ENCODE measurements at regions not wholly inside any gene's neighbourhood (a gene's known extent, or its start where the extent isn't known, plus 50 kb on each side); places are given as distances from the start of the nearest gene placed in this dataset.
"Not testable (repeated sequence)": the region's sequence is repeated elsewhere in the genome, so short reads cannot be mapped to it uniquely, and the experiment has no call there.

GRCh38 chr3:192026661-192027060 lies 565.7 kb downstream of the PYDC2 start:
- in situ Hi-C loops (cut with HindIII; ENCODE audit: low pct_unique_long_range_greater_than_20kb, low sequenced_read_pairs) = no loop called here

GRCh38 chr3:192031941-192032340 lies 571.0 kb downstream of the PYDC2 start:
- no peak for DNase-seq (ENCODE audit: low read depth, low spot score)
- in situ Hi-C loops (cut with HindIII; ENCODE audit: low pct_unique_long_range_greater_than_20kb, low sequenced_read_pairs) = no loop called here

More at GRCh38 chr3:192026661-192027060, 565.7 kb downstream of the PYDC2 start:
- DNase-seq (ENCODE audit: low read depth, low spot score) = no peak

GRCh38 chr3:192033246-192033645 lies 572.3 kb downstream of the PYDC2 start:
- in situ Hi-C loops (cut with HindIII; ENCODE audit: low pct_unique_long_range_greater_than_20kb, low sequenced_read_pairs) = no loop called here
- DNase-seq (ENCODE audit: low read depth, low spot score) = no peak

GRCh38 chr3:192038726-192039125 lies 577.8 kb downstream of the PYDC2 start:
- in situ Hi-C loops (cut with HindIII; ENCODE audit: low pct_unique_long_range_greater_than_20kb, low sequenced_read_pairs) = no loop called here
- no peak for DNase-seq (ENCODE audit: low read depth, low spot score)

GRCh38 chr3:192039593-192039992 lies 578.6 kb downstream of the PYDC2 start:
- no peak for DNase-seq (ENCODE audit: low read depth, low spot score)
- in situ Hi-C loops (cut with HindIII; ENCODE audit: low pct_unique_long_range_greater_than_20kb, low sequenced_read_pairs) = no loop called here

- in situ Hi-C loops (cut with HindIII; ENCODE audit: low pct_unique_long_range_greater_than_20kb, low sequenced_read_pairs) = no loop called here
- no peak for DNase-seq (ENCODE audit: low read depth, low spot score)
Observed at GRCh38 chr3:192040282-192041043, 579.5 kb downstream of the PYDC2 start.

- in situ Hi-C loops (cut with HindIII; ENCODE audit: low pct_unique_long_range_greater_than_20kb, low sequenced_read_pairs) = no loop called here
Observed at GRCh38 chr3:192042116-192042515, 581.2 kb downstream of the PYDC2 start.

GRCh38 chr3:192054881-192055280 lies 593.9 kb downstream of the PYDC2 start:
- in situ Hi-C loops (cut with HindIII; ENCODE audit: low pct_unique_long_range_greater_than_20kb, low sequenced_read_pairs) = no loop called here
- no peak for DNase-seq (ENCODE audit: low read depth, low spot score)

More at GRCh38 chr3:192042116-192042515, 581.2 kb downstream of the PYDC2 start:
- no peak for DNase-seq (ENCODE audit: low read depth, low spot score)

- DNase-seq (ENCODE audit: low read depth, low spot score) = no peak
- in situ Hi-C loops (cut with HindIII; ENCODE audit: low pct_unique_long_range_greater_than_20kb, low sequenced_read_pairs) = no loop called here
Observed at GRCh38 chr3:192055946-192056345, 595.0 kb downstream of the PYDC2 start.

- DNase-seq (ENCODE audit: low read depth, low spot score) = no peak
- in situ Hi-C loops (cut with HindIII; ENCODE audit: low pct_unique_long_range_greater_than_20kb, low sequenced_read_pairs) = no loop called here
Observed at GRCh38 chr3:192057261-192057660, 596.3 kb downstream of the PYDC2 start.

GRCh38 chr3:192060160-192060781 lies 599.3 kb downstream of the PYDC2 start:
- DNase-seq (ENCODE audit: low read depth, low spot score) = no peak
- in situ Hi-C loops (cut with HindIII; ENCODE audit: low pct_unique_long_range_greater_than_20kb, low sequenced_read_pairs) = no loop called here

- in situ Hi-C loops (cut with HindIII; ENCODE audit: low pct_unique_long_range_greater_than_20kb, low sequenced_read_pairs) = no loop called here
- DNase-seq (ENCODE audit: low read depth, low spot score) = no peak
Observed at GRCh38 chr3:192061426-192061825, 600.5 kb downstream of the PYDC2 start.

- in situ Hi-C loops (cut with HindIII; ENCODE audit: low pct_unique_long_range_greater_than_20kb, low sequenced_read_pairs) = no loop called here
- DNase-seq (ENCODE audit: low read depth, low spot score) = no peak
Observed at GRCh38 chr3:192062186-192062585, 601.2 kb downstream of the PYDC2 start.

- DNase-seq (ENCODE audit: low read depth, low spot score) = peak; percentile 54
- in situ Hi-C loops (cut with HindIII; ENCODE audit: low pct_unique_long_range_greater_than_20kb, low sequenced_read_pairs) = no loop called here
Observed at GRCh38 chr3:192063570-192063969, 602.6 kb downstream of the PYDC2 start.

GRCh38 chr3:192064959-192065358 lies 604.0 kb downstream of the PYDC2 start:
- in situ Hi-C loops (cut with HindIII; ENCODE audit: low pct_unique_long_range_greater_than_20kb, low sequenced_read_pairs) = no loop called here
- no peak for DNase-seq (ENCODE audit: low read depth, low spot score)

- in situ Hi-C loops (cut with HindIII; ENCODE audit: low pct_unique_long_range_greater_than_20kb, low sequenced_read_pairs) = not testable (repeated sequence)
Observed at GRCh38 chr3:192066253-192066652, 605.3 kb downstream of the PYDC2 start.

GRCh38 chr3:192068464-192069254 lies 607.7 kb downstream of the PYDC2 start:
- in situ Hi-C loops (cut with HindIII; ENCODE audit: low pct_unique_long_range_greater_than_20kb, low sequenced_read_pairs) = no loop called here
- no peak for DNase-seq (ENCODE audit: low read depth, low spot score)

More at GRCh38 chr3:192066253-192066652, 605.3 kb downstream of the PYDC2 start:
- DNase-seq (ENCODE audit: low read depth, low spot score) = not testable (repeated sequence)

GRCh38 chr3:192077795-192078497 lies 617.0 kb downstream of the PYDC2 start:
- no peak for DNase-seq (ENCODE audit: low read depth, low spot score)
- in situ Hi-C loops (cut with HindIII; ENCODE audit: low pct_unique_long_range_greater_than_20kb, low sequenced_read_pairs) = no loop called here
